ENCODE measurements at regions not wholly inside any gene's neighbourhood (a gene's known extent, or its start where the extent isn't known, plus 50 kb on each side); places are given as distances from the start of the nearest gene placed in this dataset.

DNA sequence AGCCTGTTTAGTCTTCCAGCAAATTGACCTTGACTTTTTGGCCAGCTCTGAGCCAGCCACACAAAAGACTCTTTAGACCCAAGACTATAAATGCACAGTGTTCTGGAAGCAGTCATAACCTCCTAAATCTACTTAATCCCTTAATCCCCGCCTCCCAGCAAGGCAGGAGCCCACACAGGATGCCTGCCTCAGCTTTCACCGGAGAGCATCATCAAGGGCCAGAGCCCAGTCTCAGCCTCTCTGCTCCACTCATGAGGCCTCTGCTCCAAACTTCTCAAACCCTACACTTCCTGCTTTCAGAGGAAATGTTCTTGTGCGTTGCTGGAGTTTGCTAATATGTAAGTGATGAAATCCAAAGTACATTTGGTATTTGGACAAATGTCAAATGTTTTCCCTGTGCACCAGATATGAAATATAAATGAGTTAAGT lies 57.9 kb upstream of the FSHB start:
- no peak for DNase-seq (ENCODE audit: low read depth)
- no peak overlapping the region for H3K4me3 ChIP-seq (ENCODE audit: low read depth, low read length)
- TF ChIP-seq, protein P1, sequence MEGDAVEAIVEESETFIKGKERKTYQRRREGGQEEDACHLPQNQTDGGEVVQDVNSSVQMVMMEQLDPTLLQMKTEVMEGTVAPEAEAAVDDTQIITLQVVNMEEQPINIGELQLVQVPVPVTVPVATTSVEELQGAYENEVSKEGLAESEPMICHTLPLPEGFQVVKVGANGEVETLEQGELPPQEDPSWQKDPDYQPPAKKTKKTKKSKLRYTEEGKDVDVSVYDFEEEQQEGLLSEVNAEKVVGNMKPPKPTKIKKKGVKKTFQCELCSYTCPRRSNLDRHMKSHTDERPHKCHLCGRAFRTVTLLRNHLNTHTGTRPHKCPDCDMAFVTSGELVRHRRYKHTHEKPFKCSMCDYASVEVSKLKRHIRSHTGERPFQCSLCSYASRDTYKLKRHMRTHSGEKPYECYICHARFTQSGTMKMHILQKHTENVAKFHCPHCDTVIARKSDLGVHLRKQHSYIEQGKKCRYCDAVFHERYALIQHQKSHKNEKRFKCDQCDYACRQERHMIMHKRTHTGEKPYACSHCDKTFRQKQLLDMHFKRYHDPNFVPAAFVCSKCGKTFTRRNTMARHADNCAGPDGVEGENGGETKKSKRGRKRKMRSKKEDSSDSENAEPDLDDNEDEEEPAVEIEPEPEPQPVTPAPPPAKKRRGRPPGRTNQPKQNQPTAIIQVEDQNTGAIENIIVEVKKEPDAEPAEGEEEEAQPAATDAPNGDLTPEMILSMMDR (IDR thresholded peaks at IDR 0.05; ENCODE audit: control insufficient read depth, extremely low read depth, insufficient read depth): no peak

DNA sequence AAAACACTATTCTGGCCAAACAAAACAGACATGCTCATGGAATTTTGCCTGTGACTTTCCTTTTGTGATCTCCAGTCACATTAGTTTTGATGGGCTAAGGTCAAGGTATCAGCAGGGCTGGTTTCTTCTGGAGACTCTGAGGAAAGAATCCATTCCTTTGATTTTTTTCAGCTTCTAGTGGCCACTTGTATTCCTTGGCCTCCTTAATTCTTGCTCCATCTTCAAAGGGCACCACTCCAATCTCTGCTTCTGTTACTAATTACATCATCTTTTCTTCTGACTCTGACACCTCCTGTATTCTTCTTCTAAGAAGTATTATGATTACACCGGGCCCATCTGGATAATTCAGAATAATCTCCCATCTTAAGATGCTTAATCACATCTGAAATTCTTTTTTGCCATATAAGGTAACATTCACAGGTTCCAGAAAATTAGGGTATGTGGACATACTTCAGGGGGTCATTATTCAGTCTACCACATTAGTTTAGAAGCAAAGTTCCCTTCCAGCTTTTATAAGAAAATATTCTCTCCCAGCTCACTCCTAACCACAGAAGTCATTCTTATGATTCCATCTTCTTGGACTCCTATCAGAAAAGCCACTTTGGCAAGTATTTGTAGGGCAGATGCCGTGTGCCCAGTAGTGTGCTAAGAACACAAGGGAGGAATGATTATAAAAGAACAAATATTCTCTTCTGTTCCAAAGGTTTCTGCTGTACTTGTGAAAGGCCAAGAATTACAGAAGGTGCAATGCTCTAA lies 56.4 kb upstream of the FSHB start:
- TF ChIP-seq, protein P1 (IDR thresholded peaks at IDR 0.05; ENCODE audit: control insufficient read depth, extremely low read depth, insufficient read depth): no peak
- DNase-seq (ENCODE audit: low read depth): no peak
- H3K4me3 ChIP-seq (ENCODE audit: low read depth, low read length): no peak overlapping the region
